ENCODE measurements at regions not wholly inside any gene's neighbourhood (a gene's known extent, or its start where the extent isn't known, plus 50 kb on each side); places are given as distances from the start of the nearest gene placed in this dataset.
A peak's percentile ranks its signal among the peaks of the same experiment; 100 is the strongest.

DNA sequence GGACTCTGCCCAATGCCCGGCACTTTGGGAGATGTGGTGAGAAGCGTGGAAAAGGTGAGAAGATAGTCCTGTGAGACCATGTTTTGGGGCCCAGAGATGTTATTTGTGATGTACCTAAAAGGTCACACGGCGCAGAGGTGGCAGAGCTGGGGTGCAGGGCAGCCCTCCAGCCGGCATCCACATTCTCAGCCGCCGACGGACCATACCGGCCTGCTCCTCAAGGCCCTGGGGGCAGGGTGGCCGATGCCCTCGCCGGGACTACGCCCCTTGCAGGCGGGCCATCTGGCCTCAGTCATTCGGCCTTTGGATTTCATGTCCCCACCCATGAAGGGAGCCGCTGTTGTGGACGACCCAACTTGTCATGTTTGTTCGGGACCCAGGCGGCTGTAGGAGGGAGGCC, 131.4 kb upstream of the GSE1 start:
- DNase-seq (ENCODE audit: low read depth in 2 of 2, low spot score in 1 of 2), result no peak

DNA sequence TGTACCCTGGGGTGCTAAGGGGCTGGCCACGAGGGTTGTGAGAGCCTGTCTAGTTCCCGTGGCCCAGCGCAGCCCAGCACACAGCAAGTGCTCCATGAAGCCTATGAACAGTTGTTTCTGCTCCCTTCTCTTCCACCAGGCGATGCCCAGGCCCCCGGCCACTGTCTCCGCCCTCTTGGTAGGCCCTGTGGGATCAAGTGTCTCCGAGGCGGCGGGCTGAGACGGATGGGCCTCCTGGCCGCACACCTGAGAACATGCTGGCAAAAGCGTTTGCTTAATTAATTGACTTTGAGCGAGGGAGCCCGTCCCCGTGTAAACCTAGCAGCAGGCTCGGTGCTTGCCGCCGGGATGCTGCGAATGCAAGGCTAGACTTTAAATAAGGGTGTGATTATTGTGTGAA, 129.7 kb upstream of the GSE1 start:
- no peak for DNase-seq (ENCODE audit: low read depth in 2 of 2, low spot score in 1 of 2)

DNA sequence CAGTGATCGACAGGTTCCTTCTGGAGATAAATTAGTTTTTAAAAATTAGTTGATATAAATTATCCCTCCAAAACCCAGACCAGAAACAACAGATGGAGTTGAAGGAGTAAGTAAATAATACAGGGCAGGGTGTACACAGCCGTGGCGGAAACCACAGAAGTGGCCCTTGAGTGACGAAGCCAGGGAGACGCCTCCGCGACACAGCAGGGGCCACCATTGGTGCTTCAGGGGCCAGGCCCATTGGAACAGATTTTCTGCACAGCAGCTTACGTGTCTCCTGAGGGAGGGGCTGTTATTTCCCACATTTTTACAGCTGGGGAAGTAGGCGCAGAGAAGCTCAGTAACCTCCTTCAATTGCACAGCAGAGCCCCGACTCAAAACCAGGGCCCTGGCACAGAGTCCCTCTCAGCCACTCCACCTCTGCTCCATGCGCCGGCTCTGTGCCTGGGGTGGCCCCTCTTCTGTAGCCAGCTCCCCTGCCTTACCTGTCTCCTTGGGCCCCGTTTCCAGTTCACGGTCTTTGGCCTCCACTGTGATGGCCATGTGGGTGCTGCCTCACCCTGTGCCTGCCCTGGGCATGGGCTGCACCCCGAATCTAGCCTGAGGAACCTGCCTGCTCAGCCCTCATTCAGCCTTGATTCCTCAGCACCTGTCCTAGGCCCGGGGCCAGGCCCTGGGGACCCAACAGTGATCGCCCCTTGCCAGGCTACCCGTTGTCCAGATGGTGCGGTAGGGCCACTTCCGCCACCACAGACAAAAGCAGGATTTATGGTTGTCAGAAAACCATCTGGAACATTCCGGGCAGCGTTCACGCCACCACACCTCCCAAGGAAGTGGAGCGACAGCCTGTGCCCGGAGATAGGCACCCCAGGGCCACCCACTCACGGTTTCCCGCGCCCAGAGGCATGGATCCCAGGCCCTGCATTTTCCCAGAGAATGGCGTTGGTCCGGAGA, 128.5 kb upstream of the GSE1 start:
- DNase-seq (ENCODE audit: low read depth in 2 of 2, low spot score in 1 of 2), result no peak

DNA sequence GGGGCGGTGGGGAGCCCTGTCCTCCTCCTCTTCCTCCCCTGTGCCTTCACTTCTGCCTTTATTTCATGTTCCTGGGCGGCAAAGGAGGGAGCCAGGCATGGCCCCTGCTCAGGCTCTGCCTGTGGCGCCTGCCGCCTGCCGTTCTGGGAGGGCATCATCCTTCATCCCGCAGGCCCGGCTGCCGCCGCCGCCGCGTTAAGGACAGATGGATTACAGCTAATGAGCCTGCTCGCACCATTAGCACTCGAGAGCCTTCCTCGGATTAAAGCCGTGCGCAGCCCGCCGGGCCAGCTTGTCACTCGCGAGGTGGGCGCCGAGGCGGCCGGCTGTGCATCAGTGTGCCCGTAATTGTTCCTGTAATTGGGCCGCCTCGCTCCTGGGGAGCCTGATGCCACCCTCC, 127.7 kb upstream of the GSE1 start:
- no peak for DNase-seq (ENCODE audit: low read depth in 2 of 2, low spot score in 1 of 2)

DNA sequence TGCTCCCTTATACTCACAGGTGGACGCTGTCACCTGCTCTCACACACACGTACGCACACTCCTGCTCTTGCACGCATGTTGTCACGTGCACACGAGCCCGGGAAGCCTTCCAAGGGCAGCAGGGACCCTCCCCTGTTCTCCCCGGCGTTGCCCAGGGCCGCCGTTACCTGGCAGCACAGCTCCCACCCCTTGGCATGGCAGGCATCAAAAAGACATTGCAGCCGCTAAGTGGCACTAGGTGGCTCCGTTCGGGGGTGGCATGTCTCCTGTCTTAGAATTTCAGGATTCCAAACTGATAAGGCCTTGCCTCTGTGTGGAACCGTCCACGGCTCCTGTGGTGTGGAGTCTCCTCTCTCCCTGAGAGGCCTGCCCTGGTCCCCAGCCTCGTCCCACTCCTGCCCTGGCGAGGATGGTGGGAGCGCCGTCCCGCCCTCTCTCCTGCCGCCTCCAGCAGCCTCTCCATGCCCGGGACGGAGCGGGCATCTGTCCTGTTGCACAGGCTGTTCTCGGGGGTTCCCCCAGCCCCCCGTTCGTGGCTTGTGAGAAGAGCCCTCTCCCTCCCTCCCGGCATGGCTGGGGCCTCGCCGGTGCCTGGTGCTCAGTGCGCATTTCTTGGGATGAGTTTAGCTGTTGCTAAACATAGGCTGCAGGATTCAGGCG, 126.7 kb upstream of the GSE1 start:
- DNase-seq (ENCODE audit: low read depth in 2 of 2, low spot score in 1 of 2), result no peak

DNA sequence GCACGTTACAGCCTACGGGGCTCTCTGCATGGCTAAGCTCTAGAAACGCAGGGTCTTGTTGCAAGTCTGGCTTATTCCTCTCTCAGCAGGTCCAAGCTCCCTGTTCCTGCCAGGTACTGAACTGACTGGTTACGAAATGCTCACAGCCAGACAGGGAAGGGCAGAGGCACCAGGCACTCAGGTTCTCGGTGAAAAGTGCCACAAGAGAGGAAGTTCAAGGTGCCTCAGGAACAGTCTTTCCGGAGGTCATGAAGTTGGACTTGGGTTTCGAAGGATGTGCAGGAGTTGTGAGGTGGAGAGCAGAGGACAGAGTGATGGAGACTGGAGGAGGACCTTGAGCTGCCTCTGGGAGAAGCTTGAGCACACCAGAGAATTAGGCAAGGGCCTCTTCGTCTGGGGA, 124.7 kb upstream of the GSE1 start:
- DNase-seq (ENCODE audit: low read depth in 2 of 2, low spot score in 1 of 2), result no peak

DNA sequence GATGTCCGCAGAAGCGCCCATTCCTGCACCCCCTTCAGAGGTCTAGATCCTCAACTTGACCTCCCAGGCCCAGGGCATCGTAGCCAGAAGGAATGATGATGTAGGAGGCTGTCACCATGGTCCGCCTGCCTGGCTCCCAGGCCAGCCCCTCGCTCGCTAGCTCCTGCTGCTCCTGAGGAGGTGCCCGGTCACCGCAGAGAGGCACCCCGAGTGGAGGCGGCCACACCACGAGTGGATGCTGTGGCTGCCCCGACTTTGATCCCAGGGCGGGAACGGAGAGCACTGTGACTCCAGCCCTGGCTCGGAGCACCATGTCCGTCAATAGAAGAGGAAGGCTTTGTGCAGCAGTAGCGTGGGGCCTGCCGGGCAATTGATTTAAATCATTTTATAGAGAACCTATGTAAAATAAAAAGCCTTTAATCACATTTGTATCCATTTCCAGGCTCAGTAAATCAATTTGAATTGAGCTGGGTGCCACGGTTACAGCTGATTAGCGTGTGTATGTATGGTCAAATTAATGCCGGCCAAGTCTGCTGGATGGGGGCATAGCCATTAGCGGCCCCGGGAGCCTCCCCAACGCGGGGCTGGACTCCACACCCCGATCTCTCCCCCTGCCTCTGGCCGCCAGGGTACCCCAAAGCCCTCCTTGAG, 122.6 kb upstream of the GSE1 start:
- no peak for DNase-seq (ENCODE audit: low read depth in 2 of 2, low spot score in 1 of 2)

DNA sequence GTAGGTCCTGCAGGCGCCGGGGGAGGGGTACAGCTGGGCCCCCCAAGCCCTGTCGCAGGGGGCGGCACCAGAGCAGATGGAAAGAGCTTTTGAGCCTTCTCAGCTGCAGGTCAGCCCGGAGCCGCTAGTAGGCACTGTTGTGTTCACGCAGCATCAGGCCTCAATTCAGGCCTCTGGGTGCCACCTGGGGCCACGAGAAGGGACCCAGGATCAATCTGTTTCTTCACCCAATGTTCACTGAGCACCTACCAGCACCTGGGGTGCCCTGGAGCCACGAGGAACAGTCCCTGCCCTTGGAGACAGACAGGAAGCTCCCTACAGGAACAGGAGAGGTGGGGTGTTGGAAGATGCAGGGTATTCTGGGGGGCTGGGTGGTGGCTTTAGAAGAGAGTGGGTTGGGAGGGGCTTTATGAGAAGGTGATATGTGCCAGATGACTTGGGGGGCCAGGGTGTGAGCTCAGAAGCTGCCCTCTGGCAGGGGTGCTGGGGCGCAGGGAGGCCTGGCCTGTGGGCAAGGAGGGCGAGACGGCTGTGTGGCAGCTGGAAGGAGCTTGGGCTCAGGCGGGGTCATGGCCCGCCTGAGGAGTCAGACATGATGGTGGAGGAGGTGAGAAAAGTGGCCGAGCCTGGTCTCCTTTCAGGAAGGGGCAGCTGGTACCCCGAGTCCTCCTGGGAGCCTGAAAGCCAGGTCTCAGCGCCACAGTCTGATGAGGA, 121.9 kb upstream of the GSE1 start:
- DNase-seq (ENCODE audit: low read depth in 2 of 2, low spot score in 1 of 2), result peak; percentile 6 to 7

DNA sequence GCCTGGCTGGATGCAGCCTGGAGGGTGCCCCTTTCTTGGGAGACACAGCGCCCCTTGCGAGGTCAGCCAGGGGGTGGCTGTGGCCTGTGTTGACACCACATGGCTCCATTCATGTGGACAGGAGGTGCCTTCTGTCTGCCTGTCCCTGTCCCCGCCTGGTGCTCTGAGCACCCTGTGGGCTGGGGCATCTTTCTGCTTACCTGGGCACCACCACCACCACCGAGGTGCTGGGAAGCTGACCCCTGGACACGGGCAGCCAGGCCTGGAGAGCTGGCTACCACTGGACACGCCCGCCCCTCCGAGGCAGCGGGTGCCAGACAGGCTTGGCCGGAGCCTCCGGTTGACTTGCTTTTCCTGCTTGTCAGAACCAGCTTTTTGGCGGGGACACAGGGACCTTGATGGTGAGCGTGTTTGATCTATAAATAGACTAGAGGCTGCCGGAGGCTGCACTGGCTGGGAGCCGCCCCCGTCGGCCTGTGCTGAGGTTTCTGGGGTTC, 121.3 kb upstream of the GSE1 start:
- DNase-seq (ENCODE audit: low read depth in 2 of 2, low spot score in 1 of 2), result no peak

DNA sequence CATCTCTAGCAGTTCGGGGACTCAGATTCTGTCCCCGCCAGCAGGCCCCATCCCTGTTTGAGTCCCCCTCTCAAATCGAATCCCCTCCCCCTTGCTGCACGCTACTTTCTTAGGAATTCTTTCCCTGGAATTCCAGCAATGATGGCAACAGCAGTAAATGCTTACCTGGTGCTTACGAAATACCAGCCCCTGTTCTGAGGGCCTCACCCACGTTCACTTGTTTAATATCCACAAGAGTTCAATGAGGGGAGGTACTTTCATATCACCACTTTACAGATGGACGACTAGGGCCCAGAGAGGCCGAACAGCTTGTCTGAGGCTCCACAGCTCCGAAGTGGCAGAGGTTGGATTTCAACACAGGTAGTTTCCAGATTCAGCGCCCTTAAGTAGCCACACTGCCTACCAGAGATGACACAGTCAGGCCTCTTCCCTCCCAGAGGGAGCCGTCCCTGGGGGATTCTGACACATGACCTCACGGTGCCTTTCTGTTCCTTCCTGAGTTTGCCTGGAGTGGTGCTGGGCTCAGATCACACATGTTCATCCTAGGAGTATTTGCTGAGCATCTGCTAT, 120.7 kb upstream of the GSE1 start:
- DNase-seq (ENCODE audit: low read depth in 2 of 2, low spot score in 1 of 2), result no peak

DNA sequence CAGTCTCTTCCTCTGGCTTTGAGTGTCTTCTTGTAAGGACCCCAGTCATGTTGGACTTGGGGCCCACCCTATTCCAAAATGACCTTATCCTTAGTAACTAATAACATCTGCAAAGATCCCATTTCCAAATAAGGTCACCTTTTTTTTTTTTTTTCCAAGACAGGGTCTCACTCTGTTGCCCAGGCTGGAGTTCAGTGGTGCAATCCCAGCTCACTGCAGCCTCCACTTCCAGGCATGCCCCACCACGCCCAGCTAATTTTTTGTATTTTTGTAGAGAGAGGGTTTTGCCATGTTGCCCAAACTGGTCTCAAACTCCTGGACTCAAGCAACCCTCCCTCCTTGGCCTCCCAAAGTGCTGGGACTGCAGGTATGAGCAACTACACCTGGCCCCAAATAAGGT, 118.8 kb upstream of the GSE1 start:
- no peak for DNase-seq (ENCODE audit: low read depth in 2 of 2, low spot score in 1 of 2)

DNA sequence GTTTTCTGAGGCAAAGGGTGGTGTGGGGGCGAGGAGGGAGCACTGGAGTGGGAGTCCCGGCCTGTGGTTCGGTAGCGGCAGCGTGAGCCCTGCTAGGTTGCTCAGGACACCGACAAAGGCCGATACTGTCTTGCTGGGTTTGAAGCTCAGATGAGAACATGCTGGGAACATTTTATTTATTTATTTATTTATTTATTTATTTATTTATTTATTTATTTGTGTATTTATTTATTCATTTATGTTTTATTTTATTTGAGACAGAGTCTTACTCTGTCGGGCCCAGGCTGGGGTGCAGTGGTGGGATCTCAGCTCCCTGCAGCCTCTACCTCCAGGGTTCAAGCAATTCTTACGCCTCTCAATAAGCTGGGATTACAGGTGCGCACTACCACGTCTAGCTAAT, 117.9 kb upstream of the GSE1 start:
- DNase-seq (ENCODE audit: low read depth in 2 of 2, low spot score in 1 of 2), result no peak

DNA sequence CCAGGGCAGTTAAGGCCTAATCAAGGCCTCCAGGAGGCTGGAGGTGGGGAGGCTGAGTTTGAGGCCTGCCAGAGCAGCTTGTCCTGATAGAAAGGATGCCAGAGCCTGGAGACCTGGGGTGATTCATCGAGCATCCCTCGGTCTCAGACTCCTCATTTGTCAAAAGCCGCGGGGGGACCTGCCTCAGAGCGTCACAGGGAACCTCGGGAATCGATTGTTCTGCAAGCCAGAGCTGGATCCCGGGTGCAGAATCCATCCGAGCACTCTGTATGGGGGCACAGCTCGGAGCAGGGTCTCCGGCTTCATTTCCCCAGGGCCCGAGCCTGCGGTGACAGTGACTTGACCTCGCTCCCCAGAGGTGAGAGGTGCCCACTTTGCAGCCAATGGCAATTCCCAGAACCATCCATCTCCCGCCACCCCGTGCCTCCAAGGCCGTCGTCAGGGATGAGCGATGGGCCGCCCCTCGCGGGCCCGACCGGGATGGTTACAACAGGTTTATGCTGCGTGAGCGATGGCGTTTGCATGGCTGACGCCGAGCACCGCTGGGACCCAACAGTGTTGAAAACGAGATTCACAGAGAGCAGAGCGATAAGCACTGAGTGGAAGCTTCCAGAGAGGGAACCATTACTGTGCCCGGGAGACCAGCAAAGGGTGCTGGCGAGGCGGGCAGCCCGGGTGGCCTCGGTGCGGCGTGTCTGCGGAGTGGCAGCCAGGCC, 117.1 kb upstream of the GSE1 start:
- no peak for DNase-seq (ENCODE audit: low read depth in 2 of 2, low spot score in 1 of 2)

DNA sequence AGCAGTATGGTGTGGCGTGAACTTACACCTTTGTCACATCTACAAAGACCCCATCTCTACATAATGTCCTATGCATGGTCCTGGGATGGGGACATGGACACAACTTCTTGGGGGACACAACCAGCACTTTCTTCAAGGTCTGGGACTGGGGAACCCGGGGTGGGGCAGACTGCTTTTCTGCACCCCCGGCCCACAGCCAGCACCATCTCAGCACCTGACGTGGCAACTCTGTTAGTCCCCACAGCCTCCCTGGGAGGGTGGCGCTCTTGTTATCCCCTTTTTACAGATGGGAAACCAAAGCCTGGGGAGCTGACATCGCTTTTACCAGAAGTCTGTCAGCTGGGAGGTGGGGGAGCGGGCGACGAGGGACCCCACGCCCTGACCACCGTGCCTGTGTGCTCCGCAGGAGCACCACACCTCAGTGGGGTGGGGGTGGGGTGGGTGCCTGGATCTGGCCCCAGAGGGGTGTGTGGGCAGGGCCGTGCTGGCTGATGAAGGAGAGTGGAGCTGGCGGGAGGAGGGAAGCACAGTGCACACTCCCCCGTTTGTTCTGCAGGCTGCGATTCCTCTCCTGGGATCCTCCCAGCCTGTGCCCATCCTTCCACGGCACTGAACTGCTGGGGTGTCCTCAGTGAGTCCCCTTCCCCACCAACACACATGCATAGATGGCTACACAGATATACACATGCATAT, 115.4 kb upstream of the GSE1 start:
- no peak for DNase-seq (ENCODE audit: low read depth in 2 of 2, low spot score in 1 of 2)

DNA sequence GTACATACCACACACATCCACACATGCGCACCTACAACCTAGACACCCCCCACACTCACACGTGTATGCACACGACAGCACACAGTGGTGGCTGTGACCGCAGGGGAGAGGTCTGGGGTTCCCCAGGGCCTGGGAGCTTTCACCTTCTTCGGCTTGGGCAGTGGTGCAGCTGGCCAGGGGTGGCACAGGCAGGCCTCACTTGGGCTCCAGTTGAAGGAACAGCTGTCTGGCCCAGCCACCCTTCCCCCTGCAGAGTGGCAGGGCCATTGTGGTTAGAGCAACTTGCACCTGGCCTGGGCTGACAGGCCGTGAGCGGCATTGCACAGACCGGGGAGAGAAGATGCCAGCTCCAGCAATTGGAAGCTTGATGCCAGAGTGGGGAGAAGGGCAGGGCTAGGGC, 114.5 kb upstream of the GSE1 start:
- DNase-seq (ENCODE audit: low read depth in 2 of 2, low spot score in 1 of 2), result no peak

DNA sequence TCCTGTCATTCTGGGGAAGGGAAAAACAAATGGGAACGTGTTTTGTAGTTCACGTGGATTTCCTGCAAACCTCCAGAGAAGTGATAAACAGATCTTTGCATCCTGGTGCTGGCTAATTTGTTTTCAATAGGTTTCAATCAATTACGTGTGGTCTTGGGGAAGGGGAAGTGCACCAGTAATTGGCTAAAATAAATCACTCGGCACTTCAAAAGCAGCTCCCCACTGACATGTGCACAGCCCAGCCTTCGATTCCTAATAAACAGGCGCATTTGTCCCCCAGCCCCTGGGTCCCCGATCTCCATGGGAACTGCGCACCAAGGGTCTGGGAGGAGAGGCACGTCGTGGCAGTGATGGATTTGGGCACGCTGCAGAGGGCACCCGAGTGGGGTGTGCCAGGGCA, 112.9 kb upstream of the GSE1 start:
- DNase-seq (ENCODE audit: low read depth in 2 of 2, low spot score in 1 of 2), result no peak

DNA sequence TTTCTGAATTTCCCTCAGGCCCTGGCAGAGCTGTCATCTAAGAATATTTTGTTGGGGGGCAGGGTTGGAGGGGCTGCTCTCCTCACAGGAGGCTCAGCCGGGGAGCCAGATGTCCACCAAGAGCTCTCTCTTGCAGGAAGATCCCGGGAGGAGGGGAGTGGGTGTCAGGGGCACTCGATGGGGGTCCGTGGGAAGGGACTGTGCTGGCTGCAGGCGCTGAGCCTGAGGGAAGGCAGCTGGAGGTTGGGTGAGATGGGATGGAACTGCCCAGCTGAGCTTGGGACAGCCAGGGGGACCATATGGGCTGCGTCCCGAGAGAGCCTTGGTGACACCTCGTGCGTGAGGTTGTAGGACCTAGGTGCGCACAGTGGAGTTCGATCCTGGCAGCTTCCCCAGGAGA, 111.2 kb upstream of the GSE1 start:
- DNase-seq (ENCODE audit: low read depth in 2 of 2, low spot score in 1 of 2), result no peak

DNA sequence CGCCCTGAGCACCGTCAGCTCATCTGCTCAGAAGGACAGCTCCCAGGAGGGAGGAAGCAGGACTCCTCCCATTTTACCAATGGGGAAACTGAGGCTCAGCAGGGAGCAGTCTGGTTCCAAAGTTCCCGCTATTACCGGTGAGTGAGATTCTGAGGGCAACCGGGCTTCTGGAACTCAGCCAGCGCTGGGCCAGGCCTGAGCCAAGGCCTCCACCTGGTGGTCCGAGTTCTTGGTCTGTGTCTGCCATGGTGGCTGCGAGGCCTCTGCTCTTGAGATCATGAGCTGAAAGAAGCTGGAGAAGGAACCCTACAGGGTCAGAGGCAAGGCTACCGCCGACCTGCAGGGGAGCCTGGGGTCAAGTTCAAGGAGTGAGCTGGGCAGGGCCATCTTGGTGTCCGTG, 110.8 kb upstream of the GSE1 start:
- DNase-seq (ENCODE audit: low read depth in 2 of 2, low spot score in 1 of 2), result no peak

DNA sequence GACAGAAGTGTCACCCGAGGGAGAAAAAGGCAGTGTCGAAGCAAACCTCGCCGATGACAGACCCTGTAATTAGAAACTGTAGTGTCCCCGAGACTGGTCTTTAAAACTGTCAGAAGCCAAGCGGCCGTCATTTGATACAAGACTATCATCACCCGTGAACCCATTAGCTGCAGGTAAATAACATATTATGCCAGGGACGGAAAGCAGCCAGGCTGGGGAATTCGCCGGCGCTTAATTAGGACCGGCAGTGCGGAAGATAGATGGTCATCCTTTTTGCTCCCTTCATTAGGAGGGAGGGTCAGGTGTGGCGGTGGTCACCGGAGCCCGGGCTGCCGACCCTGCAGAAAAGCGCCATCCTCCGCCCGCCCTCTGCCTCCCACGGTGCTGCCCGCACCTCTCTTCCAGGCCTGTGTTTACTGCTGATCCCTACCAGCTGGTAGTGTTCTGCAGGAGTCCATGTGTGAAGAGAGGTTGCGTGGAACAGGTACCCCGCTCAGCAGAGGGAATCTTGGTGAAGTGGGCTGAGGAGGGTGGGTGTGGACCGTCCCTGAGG, 109.4 kb upstream of the GSE1 start:
- no peak for DNase-seq (ENCODE audit: low read depth in 2 of 2, low spot score in 1 of 2)

All from stimulated activated CD8-positive, alpha-beta memory T cell treated with anti-CD3 and anti-CD28 coated beads, Interleukin-4, amount 100 ng/mL, for 4 hours (primary cell).